Activated T-cell treated with anti-CD3 and anti-CD28 coated beads, Interleukin-2, amount 50 U/mL, for 72 hours (primary cell): ENCODE measurements at regions not wholly inside any gene's neighbourhood (a gene's known extent, or its start where the extent isn't known, plus 50 kb on each side); places are given as distances from the start of the nearest gene placed in this dataset.
A peak's percentile ranks its signal among the peaks of the same experiment; 100 is the strongest.

Experiments
- ATAC-seq, 2 donors: fragments of 150-1000 bp; cut with Tn5 transposase; replicated peaks in 1 of 2; 2 replicates each; pipeline ENCODE4 v1.10.0; 2021; ENCODE audit warnings: moderate library complexity in 2 of 2, mild to moderate bottlenecking in 1 of 2
- DNase-seq, 2 donors: peaks; one replicate each; pipeline ENCODE4 v3.0.0; 2021 to 2022; ENCODE audit warnings: mixed read lengths in 1 of 2
- H3K27ac Mint-ChIP-seq: one replicate; pipeline ENCODE4 v1.8.0; 2022; ENCODE audit warnings: mild to moderate bottlenecking, moderate library complexity, mixed read lengths
- H3K27me3 Mint-ChIP-seq: one replicate; pipeline ENCODE4 v1.8.0; 2022; ENCODE audit warnings: low read depth, mixed read lengths
- H3K36me3 Mint-ChIP-seq, 2 donors: one replicate each; pipeline ENCODE4 v1.8.0; 2022; ENCODE audit warnings: mixed read lengths in 2 of 2, mild to moderate bottlenecking in 1 of 2; ENCODE audit not compliant: insufficient read depth in 2 of 2
- H3K4me1 Mint-ChIP-seq: one replicate; pipeline ENCODE4 v1.8.0; 2022; ENCODE audit warnings: low read depth, mixed read lengths
- H3K4me3 Mint-ChIP-seq, 2 donors: one replicate each; pipeline ENCODE4 v1.8.0; 2022; ENCODE audit warnings: mild to moderate bottlenecking in 2 of 2, mixed read lengths in 2 of 2, moderate library complexity in 2 of 2
- H3K9me3 Mint-ChIP-seq, 2 donors: one replicate each; pipeline ENCODE4 v1.8.0; 2022; ENCODE audit warnings: mixed read lengths in 2 of 2

DNA sequence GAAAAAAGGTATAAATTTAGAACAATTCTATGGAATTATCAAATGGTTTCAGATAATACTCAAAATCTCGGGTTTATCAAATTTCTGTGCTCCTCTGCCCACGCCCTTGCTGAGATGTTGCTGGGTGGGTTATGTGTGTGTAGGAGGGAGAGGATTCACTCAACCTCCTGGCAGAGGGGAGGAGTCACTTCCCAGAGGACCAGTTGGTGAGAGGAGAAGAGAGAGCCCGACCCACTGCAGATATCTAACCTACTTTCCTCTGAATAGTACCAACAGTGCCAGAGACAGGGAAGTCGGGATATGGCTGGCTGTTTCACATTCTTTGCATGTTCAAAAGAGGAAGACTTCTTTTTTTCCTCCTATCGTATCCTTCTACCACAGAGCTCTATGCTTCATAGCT, 187.1 kb upstream of the MAN1A1 start:
- Mint-ChIP-seq H3K4me3 (no peak overlapping the region), H3K36me3 (no peaks in the 10 kb centered on the region)

GRCh38 chr6:119535332-119535731, 185.8 kb upstream of the MAN1A1 start:
- ATAC-seq (no peak), DNase-seq (no peak)
- peaks cover 12% of the 10 kb centered on the region for H3K4me1 Mint-ChIP-seq
- H3K4me3 Mint-ChIP-seq = no peak overlapping the region
- peaks cover 8% of the 10 kb centered on the region for H3K27me3 Mint-ChIP-seq
- no peaks in the 10 kb centered on the region for H3K9me3 Mint-ChIP-seq
- no peak overlapping the region for H3K27ac Mint-ChIP-seq
- no peaks in the 10 kb centered on the region for H3K36me3 Mint-ChIP-seq

More for the DNA sequence above, 187.1 kb upstream of the MAN1A1 start:
- peaks cover 6% of the 10 kb centered on the region for H3K27me3 Mint-ChIP-seq
- peaks cover 12% of the 10 kb centered on the region for H3K4me1 Mint-ChIP-seq
- no peak overlapping the region for H3K27ac Mint-ChIP-seq
- ATAC-seq (no peak), DNase-seq (no peak)
- no peaks in the 10 kb centered on the region for H3K9me3 Mint-ChIP-seq

DNA sequence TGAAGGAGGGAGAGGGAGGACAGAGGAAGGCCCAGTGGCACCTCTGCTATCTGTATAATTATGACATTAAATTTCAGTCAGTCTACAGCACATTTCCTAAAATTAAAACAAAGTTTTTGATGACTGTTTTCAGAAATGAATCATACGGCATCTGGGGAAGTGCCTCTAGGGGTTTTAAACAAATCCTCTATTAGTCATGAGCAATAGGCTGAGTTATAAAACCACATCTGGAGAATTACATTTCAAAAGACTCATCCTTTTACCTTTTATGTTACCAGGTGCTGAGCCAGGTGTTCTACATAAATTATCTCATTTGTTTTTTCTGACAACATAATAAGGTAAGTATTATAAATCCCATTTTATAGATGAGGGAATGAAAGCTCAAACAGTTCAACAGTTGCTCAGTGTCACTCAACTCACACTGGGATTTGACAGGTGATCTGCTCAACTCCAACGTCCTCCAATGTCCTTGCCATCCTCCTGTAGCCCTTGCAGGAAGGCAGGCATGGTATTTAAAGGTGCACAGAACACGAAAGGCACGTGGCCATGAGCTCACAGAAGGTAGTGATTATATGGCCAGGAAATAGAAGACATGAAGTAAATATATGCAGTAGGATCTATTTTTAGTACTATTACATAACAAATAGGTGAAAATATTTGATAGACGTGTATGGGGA, 184.2 kb upstream of the MAN1A1 start:
- H3K4me3 Mint-ChIP-seq = no peak overlapping the region
- DNase-seq = peak; percentile 1
- H3K27ac Mint-ChIP-seq = no peak overlapping the region
- H3K36me3 Mint-ChIP-seq = no peaks in the 10 kb centered on the region
- no peaks in the 10 kb centered on the region for H3K9me3 Mint-ChIP-seq
- peaks cover 17% of the 10 kb centered on the region for H3K27me3 Mint-ChIP-seq
- H3K4me1 Mint-ChIP-seq = peaks cover 12% of the 10 kb centered on the region
- peak; percentile 86 to 93 for ATAC-seq

DNA sequence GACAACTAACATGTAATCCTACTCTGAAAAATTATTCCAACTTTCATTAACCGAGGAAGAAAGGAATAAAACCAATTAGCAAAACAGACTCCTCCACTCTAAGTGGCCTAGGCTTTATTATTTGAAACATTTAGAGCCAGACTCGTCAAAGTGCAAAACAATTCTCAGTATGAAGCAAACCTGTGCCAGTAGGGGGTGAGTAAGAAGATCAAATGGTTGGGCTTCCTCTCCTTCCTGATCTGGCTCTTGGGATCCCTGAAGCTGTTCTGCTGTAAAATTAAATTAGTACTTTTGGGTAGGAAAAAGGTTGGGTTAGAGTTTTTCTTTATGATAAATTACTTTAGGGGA, 177.6 kb upstream of the MAN1A1 start:
- H3K9me3 Mint-ChIP-seq = no peaks in the 10 kb centered on the region

DNA sequence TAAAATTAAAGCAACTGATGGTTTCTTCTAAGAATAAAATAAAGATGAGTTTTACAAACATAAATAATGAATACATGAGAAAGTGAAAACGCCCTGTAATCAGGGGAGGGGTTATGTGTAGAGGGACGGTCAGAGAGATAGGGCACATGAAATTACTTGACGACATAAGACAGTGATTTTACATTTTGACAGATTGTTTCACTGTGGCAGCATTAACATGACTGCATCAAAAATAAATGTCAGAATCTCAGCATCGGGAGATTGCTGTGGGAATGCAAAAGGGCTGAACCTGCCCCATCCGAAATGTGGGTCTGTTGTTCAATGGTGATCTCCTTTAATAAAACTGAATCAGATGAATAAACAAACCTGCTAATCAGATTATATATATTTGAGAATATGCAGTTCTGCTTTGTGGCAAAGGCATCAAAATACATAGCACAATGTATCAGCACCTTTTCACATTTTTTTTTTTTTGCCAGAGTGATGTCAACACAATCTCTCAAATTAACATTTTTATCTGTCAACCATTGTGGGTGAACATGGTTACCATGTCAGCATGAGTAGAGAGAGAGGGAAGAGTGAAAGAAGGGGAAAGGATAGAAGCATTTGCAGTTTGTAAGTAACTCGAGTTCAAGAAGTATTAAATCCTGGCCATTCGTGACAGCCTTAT, 177.1 kb upstream of the MAN1A1 start:
- H3K27me3 Mint-ChIP-seq = peaks cover 24% of the 10 kb centered on the region
- H3K9me3 Mint-ChIP-seq = no peaks in the 10 kb centered on the region
- no peak overlapping the region for H3K4me3 Mint-ChIP-seq
- H3K36me3 Mint-ChIP-seq = no peaks in the 10 kb centered on the region
- H3K4me1 Mint-ChIP-seq = no peaks in the 10 kb centered on the region
- DNase-seq = no peak
- ATAC-seq = no peak
- no peak overlapping the region for H3K27ac Mint-ChIP-seq

More for the DNA sequence above, 177.6 kb upstream of the MAN1A1 start:
- peaks cover 24% of the 10 kb centered on the region for H3K27me3 Mint-ChIP-seq
- H3K27ac Mint-ChIP-seq = no peak overlapping the region
- H3K4me1 Mint-ChIP-seq = no peaks in the 10 kb centered on the region
- ATAC-seq = no peak
- no peak overlapping the region for H3K4me3 Mint-ChIP-seq
- H3K36me3 Mint-ChIP-seq = no peaks in the 10 kb centered on the region
- DNase-seq = no peak

GRCh38 chr6:119524410-119524809, 174.8 kb upstream of the MAN1A1 start:
- no peaks in the 10 kb centered on the region for H3K9me3 Mint-ChIP-seq
- no peaks in the 10 kb centered on the region for H3K36me3 Mint-ChIP-seq
- no peak for ATAC-seq
- H3K4me3 Mint-ChIP-seq = no peak overlapping the region
- no peaks in the 10 kb centered on the region for H3K4me1 Mint-ChIP-seq
- DNase-seq = no peak
- H3K27ac Mint-ChIP-seq = no peak overlapping the region
- peaks cover 13% of the 10 kb centered on the region for H3K27me3 Mint-ChIP-seq

- no peak overlapping the region for H3K27ac Mint-ChIP-seq
Observed at GRCh38 chr6:119523556-119523955, 174.0 kb upstream of the MAN1A1 start.

DNA sequence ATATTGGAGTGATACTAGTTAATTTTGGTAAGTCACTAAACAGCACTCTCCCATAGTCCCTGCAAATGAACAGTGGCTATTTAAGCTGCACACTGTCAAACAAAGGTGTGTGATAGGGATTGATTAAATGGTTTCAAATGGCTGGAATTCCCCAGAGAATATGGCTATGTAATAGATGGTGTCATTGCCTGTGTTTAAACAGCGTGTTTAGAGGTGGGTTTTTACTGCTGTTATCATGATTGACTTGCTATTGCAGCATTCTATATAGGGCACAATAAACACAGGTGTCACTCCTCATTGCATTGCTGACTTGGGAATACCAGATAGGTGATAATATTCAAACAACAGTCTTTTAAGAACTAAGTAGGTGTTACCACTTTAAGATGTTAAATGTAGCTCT, 171.7 kb upstream of the MAN1A1 start:
- no peak for DNase-seq
- H3K4me3 Mint-ChIP-seq = no peak overlapping the region
- H3K4me1 Mint-ChIP-seq = no peaks in the 10 kb centered on the region
- no peak overlapping the region for H3K27ac Mint-ChIP-seq
- H3K9me3 Mint-ChIP-seq = no peaks in the 10 kb centered on the region
- H3K36me3 Mint-ChIP-seq = no peaks in the 10 kb centered on the region
- no peak for ATAC-seq
- H3K27me3 Mint-ChIP-seq = no peaks in the 10 kb centered on the region

More at GRCh38 chr6:119523556-119523955, 174.0 kb upstream of the MAN1A1 start:
- Mint-ChIP-seq H3K27me3 (peaks cover 5% of the 10 kb centered on the region), H3K9me3 (no peaks in the 10 kb centered on the region), H3K4me1 (no peaks in the 10 kb centered on the region), H3K4me3 (no peak overlapping the region), H3K36me3 (no peaks in the 10 kb centered on the region)
- DNase-seq (no peak), ATAC-seq (no peak)

GRCh38 chr6:119517428-119517827, 167.9 kb upstream of the MAN1A1 start:
- H3K36me3 Mint-ChIP-seq = no peaks in the 10 kb centered on the region
- no peak overlapping the region for H3K27ac Mint-ChIP-seq
- no peak for DNase-seq
- H3K4me1 Mint-ChIP-seq = no peaks in the 10 kb centered on the region
- H3K27me3 Mint-ChIP-seq = peaks cover 5% of the 10 kb centered on the region
- ATAC-seq = no peak
- no peaks in the 10 kb centered on the region for H3K9me3 Mint-ChIP-seq
- H3K4me3 Mint-ChIP-seq = no peak overlapping the region

DNA sequence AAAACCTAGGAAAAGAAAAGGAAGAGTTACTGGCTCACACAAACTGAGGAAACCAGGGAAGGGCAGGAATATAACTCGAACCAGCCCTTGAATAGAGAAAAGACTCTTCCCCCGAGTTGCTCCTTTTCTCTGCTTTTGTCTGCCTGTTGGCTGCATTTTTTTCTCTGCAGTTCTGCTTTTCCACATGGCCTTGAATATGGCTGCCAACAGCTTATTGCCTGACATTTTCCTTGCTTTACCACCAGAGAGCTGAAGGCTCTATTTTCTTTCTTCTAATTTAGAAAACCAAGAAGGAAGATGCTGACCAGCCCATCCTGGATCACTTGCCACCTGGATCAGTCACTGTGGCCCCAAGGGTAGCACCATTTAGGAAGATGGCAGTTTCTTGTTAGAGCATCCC, 164.8 kb upstream of the MAN1A1 start:
- Mint-ChIP-seq H3K9me3 (no peaks in the 10 kb centered on the region), H3K36me3 (no peaks in the 10 kb centered on the region), H3K27me3 (peaks cover 5% of the 10 kb centered on the region), H3K4me1 (no peaks in the 10 kb centered on the region), H3K4me3 (no peak overlapping the region), H3K27ac (no peak overlapping the region)
- DNase-seq = no peak
- ATAC-seq = no peak

DNA sequence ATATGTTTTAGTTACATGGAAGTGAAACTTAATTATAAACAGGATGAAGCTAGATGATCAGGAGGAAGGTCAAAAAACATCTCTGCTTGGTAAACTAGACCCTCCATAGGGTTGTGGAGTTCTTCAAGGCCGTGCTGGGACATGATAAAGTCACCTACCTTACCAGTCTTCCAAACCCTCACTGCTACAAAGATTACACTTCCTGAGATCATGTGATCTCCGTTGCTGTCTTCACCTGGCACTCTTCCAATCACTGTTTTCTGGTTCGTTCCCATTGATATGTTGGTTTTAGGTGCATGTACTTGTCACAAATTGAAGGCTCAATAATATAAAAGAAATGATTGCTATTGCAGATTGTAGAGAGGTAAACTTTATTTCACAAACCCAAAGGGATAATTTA, 161.5 kb upstream of the MAN1A1 start:
- ATAC-seq (no peak), DNase-seq (no peak)
- no peaks in the 10 kb centered on the region for H3K4me1 Mint-ChIP-seq
- H3K36me3 Mint-ChIP-seq = no peaks in the 10 kb centered on the region
- no peak overlapping the region for H3K4me3 Mint-ChIP-seq
- no peak overlapping the region for H3K27ac Mint-ChIP-seq
- peaks cover 4% of the 10 kb centered on the region for H3K27me3 Mint-ChIP-seq
- no peaks in the 10 kb centered on the region for H3K9me3 Mint-ChIP-seq

DNA sequence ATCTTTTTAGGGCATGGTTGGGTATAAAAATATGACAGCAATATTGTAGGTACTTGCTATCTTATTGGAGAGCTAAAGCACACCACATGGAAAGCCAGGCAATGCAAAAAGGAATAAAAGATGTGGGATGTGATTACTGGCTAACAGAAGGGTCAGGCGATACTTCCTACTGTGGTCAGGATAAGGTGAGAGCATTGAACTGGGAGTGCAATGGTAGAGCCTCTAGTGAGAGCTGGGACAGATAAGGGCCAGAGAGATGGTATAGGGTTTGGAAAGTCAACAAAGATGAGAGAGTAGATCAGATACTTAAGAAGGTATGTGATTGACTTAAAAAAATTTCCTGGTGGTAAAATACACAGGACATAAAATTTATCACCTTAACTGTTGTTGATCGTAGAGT, 160.7 kb upstream of the MAN1A1 start:
- H3K27ac Mint-ChIP-seq = no peak overlapping the region
- DNase-seq (no peak), ATAC-seq (no peak)
- H3K36me3 Mint-ChIP-seq = no peaks in the 10 kb centered on the region
- no peak overlapping the region for H3K4me3 Mint-ChIP-seq
- H3K27me3 Mint-ChIP-seq = no peaks in the 10 kb centered on the region
- H3K9me3 Mint-ChIP-seq = no peaks in the 10 kb centered on the region
- no peaks in the 10 kb centered on the region for H3K4me1 Mint-ChIP-seq

- Mint-ChIP-seq H3K4me3 (no peak overlapping the region), H3K4me1 (no peaks in the 10 kb centered on the region), H3K36me3 (no peaks in the 10 kb centered on the region), H3K27me3 (no peaks in the 10 kb centered on the region), H3K27ac (no peak overlapping the region), H3K9me3 (no peaks in the 10 kb centered on the region)
- ATAC-seq (no peak), DNase-seq (no peak)
Observed at GRCh38 chr6:119506631-119507174, 157.1 kb upstream of the MAN1A1 start.
